SIG-M5 treated with dmso at 0.1 percent for 504 hours (cell line): ENCODE measurements at regions not wholly inside any gene's neighbourhood (a gene's known extent, or its start where the extent isn't known, plus 50 kb on each side); places are given as distances from the start of the nearest gene placed in this dataset.
"Not testable (repeated sequence)": the region's sequence is repeated elsewhere in the genome, so short reads cannot be mapped to it uniquely, and the experiment has no call there.

Experiments
- DNase-seq: peaks from one replicate; lab custom pipeline; 2025; ENCODE audit not compliant: unreplicated experiment; lab: John Stamatoyannopoulos, UW

- DNase-seq = no peak
Measured at GRCh38 chr18:52150050-52150449, 189.9 kb upstream of the DCC start.

- DNase-seq = no peak
Measured at GRCh38 chr18:52152036-52152435, 188.0 kb upstream of the DCC start.

- DNase-seq = no peak
Measured at GRCh38 chr18:52156166-52156565, 183.8 kb upstream of the DCC start.

GRCh38 chr18:52160636-52161035 is 179.4 kb upstream of the DCC start:
- DNase-seq = no peak

GRCh38 chr18:52163478-52163877 is 176.5 kb upstream of the DCC start:
- no peak for DNase-seq

GRCh38 chr18:52168131-52168530 is 171.9 kb upstream of the DCC start:
- not testable (repeated sequence) for DNase-seq

- no peak for DNase-seq
Measured at GRCh38 chr18:52174220-52174619, 165.8 kb upstream of the DCC start.

GRCh38 chr18:52175406-52175805 is 164.6 kb upstream of the DCC start:
- DNase-seq = no peak

- no peak for DNase-seq
Measured at GRCh38 chr18:52183107-52183506, 156.9 kb upstream of the DCC start.

- no peak for DNase-seq
Measured at GRCh38 chr18:52190195-52190594, 149.8 kb upstream of the DCC start.

- DNase-seq = no peak
Measured at GRCh38 chr18:52190631-52191030, 149.4 kb upstream of the DCC start.

GRCh38 chr18:52200406-52200805 is 139.6 kb upstream of the DCC start:
- no peak for DNase-seq

GRCh38 chr18:52200921-52201663 is 138.9 kb upstream of the DCC start:
- DNase-seq = no peak

- DNase-seq = no peak
Measured at GRCh38 chr18:52208646-52209045, 131.4 kb upstream of the DCC start.

- no peak for DNase-seq
Measured at GRCh38 chr18:52216109-52216508, 123.9 kb upstream of the DCC start.

GRCh38 chr18:52216666-52217065 is 123.3 kb upstream of the DCC start:
- DNase-seq = no peak

GRCh38 chr18:52219102-52219501 is 120.9 kb upstream of the DCC start:
- DNase-seq = no peak

GRCh38 chr18:52220062-52220591 is 119.9 kb upstream of the DCC start:
- no peak for DNase-seq

- DNase-seq = no peak
Measured at GRCh38 chr18:52222211-52222610, 117.8 kb upstream of the DCC start.

GRCh38 chr18:52227536-52227935 is 112.5 kb upstream of the DCC start:
- no peak for DNase-seq

- no peak for DNase-seq
Measured at GRCh38 chr18:52228166-52228565, 111.8 kb upstream of the DCC start.

- DNase-seq = no peak
Measured at GRCh38 chr18:52236131-52236530, 103.9 kb upstream of the DCC start.

- no peak for DNase-seq
Measured at GRCh38 chr18:52237551-52237950, 102.4 kb upstream of the DCC start.
